IPS-15b (cell line): ENCODE measurements at regions not wholly inside any gene's neighbourhood (a gene's known extent, or its start where the extent isn't known, plus 50 kb on each side); places are given as distances from the start of the nearest gene placed in this dataset.

Experiments used
- H3K27me3 ChIP-seq: one replicate; pipeline ENCODE4 v1.6.1; 2013; ENCODE audit warnings: low read length; ENCODE audit not compliant: control insufficient read depth, insufficient read depth
- H3K36me3 ChIP-seq: one replicate; pipeline ENCODE4 v1.6.1; 2013; ENCODE audit warnings: low read length; ENCODE audit not compliant: control insufficient read depth, insufficient read depth
- H3K4me1 ChIP-seq: one replicate; pipeline ENCODE4 v1.6.1; 2013; ENCODE audit warnings: mild to moderate bottlenecking, low read length; ENCODE audit not compliant: control insufficient read depth, insufficient read depth
- H3K4me3 ChIP-seq: one replicate; pipeline ENCODE4 v1.5.1; 2013; ENCODE audit warnings: low read depth, low read length
- H3K9ac ChIP-seq: one replicate; pipeline ENCODE4 v1.6.1; 2013; ENCODE audit warnings: low read depth, mild to moderate bottlenecking, low read length
- H3K9me3 ChIP-seq: one replicate; pipeline ENCODE4 v1.6.1; 2013; ENCODE audit warnings: mild to moderate bottlenecking, low read length; ENCODE audit not compliant: control insufficient read depth, insufficient read depth

DNA sequence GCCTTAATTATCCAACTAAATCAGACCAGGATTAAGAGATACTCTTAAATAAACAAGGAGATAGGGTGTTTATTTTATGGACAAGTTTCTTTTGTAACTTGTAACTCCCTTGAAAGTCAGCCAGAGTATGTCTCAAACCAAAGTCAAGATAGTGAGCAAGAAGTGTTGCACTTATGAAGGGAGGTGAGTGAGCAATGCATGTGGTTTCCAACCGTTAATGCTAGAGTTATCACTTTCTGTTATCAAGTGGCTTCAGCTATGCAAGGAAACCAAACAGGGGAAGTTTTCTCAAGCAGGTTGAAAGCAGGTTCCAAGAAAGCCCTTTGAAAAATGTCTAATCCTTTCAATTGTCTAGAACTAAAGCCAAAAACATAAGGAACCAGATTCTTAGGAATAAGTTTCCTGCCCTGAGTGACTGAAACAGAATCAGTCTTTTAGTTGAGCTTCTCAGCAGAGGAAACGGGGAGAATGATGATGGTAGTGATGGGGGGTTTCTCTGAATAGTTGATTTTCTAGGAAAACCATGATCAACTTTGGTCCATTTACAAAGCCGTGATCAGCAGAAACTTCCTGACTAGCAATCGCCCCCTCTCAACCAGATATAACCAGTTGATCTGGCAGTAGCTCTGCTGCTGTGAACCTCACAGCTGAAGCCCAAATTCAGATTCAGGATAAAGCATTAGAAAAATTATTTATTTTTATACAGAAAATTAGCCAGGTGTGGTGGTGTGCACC, 128.4 kb downstream of the DAD1 start:
- Histone ChIP-seq H3K4me1 (no peaks in the 10 kb centered on the region), H3K27me3 (no peaks in the 10 kb centered on the region), H3K4me3 (no peak overlapping the region), H3K9ac (no peak overlapping the region), H3K36me3 (no peaks in the 10 kb centered on the region), H3K9me3 (no peaks in the 10 kb centered on the region)

DNA sequence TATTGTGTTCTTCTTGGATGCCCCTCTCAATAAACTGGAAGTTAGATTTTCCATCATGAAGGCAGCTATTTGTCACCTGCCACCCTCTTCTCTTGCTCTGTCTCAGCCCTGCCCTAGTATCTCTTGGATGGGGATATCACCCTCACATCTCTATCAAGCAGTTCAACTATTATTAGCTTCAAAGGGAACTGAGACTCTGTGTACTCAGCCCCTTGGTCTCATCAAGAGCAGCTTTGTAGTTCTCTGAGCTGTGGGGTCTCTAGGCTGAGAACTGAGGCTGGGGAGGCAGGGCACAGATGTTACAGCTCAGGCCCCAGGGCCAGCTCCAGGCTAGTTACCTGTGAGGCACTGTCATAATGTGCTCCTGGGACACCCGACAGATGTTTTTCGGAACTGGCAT, 130.3 kb downstream of the DAD1 start:
- Histone ChIP-seq H3K9me3 (no peaks in the 10 kb centered on the region), H3K4me3 (no peak overlapping the region), H3K9ac (no peak overlapping the region), H3K27me3 (no peaks in the 10 kb centered on the region), H3K4me1 (no peaks in the 10 kb centered on the region), H3K36me3 (no peaks in the 10 kb centered on the region)

DNA sequence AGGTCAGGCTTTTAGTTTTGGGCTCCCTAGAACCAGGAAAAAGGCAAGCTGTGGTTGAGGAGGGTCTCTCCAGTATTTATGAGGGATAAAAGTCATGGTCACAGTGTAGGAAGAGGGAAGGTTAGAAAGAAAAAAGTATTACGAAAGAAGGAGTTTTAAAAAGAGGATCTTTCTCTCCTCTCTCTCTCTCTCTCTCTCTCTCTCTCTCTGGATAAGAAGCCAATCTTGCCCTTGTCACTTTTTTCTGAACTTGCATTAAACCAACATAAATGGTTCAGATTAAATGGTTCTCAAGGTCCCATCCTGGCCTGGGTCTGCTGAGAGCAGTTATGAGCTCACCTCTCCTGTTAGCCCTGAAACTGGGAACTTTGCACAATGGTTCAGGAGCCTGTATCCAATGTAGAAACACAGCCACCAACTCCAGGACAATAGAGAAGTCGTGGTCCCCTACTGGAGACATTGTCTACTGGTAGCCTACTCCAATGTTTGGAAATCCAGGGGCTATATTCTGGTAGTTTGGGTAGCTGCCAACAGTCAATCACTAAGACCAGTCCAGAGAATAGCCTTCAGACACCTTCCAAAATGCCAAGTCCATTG, 131.9 kb downstream of the DAD1 start:
- Histone ChIP-seq H3K4me1 (no peaks in the 10 kb centered on the region), H3K9me3 (no peaks in the 10 kb centered on the region), H3K4me3 (no peak overlapping the region), H3K9ac (no peak overlapping the region), H3K27me3 (no peaks in the 10 kb centered on the region), H3K36me3 (no peaks in the 10 kb centered on the region)

DNA sequence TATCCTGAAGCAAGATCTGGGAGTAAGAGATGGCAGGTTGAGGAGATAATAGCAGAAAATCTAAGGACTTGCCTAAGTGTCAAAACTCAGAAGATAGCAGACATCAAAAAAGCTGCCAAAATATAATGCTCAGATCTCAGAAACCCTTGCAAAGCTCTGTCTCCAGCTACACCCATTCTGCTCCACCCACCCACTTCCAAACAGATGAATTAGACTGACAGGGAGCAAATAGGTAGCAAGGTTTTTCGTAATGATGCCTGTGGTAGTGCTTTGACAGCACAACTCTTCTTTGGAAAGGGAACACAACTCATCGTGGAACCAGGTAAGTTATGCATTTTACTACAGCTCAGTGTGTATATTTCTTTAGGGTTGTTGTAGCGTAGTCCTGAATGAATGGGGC, 132.6 kb downstream of the DAD1 start:
- Histone ChIP-seq H3K36me3 (no peaks in the 10 kb centered on the region), H3K27me3 (no peaks in the 10 kb centered on the region), H3K9ac (no peak overlapping the region), H3K9me3 (no peaks in the 10 kb centered on the region), H3K4me3 (no peak overlapping the region), H3K4me1 (no peaks in the 10 kb centered on the region)

DNA sequence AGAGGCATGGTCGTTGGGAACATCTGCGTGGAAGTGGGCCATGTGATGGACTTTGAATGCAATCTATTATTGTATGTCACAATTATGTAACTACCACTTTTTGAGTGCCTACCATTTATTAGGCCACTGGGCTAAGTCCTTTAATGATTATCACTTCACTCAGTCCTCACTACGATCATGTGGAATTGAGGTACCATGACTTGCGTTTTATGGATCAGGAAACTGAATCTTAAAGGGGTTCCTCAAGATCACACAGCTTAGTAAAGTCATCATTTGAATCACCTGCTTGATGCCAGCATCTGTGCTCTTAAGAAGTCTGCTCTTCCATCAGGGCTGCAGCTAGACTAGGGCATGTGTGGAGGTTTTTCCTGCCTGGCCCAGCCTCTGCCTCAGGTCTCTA, 136.7 kb downstream of the DAD1 start:
- Histone ChIP-seq H3K4me1 (no peaks in the 10 kb centered on the region), H3K9ac (no peak overlapping the region), H3K9me3 (no peaks in the 10 kb centered on the region), H3K27me3 (no peaks in the 10 kb centered on the region), H3K4me3 (no peak overlapping the region), H3K36me3 (no peaks in the 10 kb centered on the region)

DNA sequence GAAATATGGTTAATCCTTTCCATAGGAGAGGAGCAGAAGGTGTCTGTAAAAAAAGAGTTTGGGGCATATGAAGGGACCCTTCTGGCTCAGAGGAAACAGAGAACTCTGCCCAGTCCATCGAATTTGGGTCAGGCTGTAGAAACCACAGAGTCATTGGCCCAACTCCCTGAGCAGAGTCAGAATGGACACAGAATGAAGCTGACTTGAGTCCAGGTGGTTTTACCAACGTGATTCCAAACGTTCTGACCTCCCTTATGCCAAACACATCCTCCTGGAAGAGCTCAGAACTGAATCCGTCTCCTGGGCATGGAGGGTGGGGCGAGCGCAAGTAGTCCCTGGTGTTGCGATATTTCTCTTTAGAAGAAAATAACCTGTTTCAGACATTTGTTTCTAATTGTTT, 138.8 kb downstream of the DAD1 start:
- no peaks in the 10 kb centered on the region for H3K4me1 ChIP-seq
- no peaks in the 10 kb centered on the region for H3K27me3 ChIP-seq
- no peaks in the 10 kb centered on the region for H3K36me3 ChIP-seq
- H3K4me3 ChIP-seq, result no peak overlapping the region
- no peak overlapping the region for H3K9ac ChIP-seq
- H3K9me3 ChIP-seq, result no peaks in the 10 kb centered on the region

DNA sequence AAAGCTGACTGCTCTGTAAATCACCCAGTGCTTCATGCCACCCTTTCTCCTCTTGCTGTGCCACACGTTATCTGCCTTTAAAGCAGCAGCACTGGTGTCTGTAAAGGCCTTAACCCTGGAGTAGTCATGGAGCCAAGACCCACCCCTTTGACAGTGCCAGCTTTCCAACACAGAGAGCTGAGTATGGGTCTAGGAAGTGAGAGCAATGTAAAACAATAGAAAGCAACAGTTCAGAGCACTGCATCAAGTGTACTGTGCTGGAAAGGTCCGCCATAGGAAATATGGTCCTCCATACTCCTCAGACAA, 139.5 kb downstream of the DAD1 start:
- Histone ChIP-seq H3K4me1 (no peaks in the 10 kb centered on the region), H3K9ac (no peak overlapping the region), H3K27me3 (no peaks in the 10 kb centered on the region), H3K36me3 (no peaks in the 10 kb centered on the region), H3K4me3 (no peak overlapping the region), H3K9me3 (no peaks in the 10 kb centered on the region)

DNA sequence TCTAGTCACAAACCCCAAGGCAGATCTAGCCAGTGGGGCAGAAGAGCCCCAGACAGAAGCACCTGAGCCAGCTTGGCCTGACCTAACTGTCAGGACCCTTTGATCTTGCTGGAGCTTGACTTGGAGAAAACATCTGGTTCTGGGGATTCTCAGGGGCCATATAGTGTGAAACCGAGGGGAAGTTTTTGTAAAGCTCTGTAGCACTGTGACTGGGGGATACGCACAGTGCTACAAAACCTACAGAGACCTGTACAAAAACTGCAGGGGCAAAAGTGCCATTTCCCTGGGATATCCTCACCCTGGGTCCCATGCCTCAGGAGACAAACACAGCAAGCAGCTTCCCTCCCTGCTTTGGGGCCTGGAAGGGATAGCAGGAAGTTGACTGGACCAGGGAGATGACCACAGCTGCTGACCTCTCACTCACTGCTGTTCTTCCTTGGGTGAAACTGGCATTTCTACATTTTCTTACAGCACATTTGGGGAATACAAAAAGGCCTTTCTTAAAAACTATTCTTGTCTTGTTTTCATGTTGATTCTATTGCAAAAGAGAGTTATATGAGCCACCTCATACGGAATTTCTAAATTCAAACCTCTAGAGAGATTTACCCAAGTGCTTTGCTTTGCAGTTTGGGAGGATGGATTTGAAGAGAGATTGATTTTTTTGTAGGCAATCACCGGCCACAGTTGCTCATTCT, 140.0 kb downstream of the DAD1 start:
- H3K9me3 ChIP-seq, result no peaks in the 10 kb centered on the region
- no peak overlapping the region for H3K9ac ChIP-seq
- H3K4me3 ChIP-seq, result no peak overlapping the region
- no peaks in the 10 kb centered on the region for H3K4me1 ChIP-seq
- H3K27me3 ChIP-seq, result no peaks in the 10 kb centered on the region
- no peaks in the 10 kb centered on the region for H3K36me3 ChIP-seq

DNA sequence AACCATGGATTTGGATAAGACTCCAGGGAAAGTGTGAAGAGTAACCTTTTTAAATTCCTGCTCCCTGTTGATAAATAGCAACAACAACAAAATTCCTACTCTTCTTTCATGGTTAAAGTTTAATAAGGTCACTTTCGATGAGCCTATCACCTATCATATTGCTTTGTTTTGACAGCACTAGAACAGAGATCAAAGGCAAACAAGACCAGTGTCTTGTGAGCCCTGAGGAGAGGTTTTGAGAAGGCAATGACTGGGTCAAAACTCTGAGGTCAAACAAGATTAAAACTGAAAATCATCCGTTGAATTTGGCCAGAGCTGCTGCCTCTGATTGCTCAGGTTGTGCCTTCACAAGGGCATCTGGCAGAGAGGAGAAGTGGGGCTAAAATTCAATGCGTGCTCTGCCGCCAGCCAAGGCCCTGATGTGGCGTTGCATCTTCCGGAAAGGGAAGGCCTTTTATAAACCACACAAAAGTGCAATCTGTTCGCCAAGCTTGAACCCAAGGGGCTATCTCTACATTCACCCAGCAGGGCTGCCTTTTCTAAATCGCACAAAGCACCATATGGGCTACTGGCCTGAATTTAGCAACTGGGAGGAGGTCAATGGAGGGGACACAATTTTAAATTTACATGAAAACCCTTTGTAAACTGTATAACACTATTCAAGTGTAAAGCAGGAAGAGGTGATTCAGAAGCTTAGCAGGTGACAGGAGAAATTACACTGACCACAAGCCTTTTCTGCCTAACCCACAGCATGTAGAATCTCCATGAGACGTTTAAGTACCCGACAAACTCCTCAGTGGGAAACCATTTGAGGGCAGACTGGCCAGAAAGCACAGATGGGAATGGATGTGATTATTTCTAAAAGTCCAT, 140.8 kb downstream of the DAD1 start:
- no peaks in the 10 kb centered on the region for H3K36me3 ChIP-seq
- no peaks in the 10 kb centered on the region for H3K27me3 ChIP-seq
- no peaks in the 10 kb centered on the region for H3K4me1 ChIP-seq

DNA sequence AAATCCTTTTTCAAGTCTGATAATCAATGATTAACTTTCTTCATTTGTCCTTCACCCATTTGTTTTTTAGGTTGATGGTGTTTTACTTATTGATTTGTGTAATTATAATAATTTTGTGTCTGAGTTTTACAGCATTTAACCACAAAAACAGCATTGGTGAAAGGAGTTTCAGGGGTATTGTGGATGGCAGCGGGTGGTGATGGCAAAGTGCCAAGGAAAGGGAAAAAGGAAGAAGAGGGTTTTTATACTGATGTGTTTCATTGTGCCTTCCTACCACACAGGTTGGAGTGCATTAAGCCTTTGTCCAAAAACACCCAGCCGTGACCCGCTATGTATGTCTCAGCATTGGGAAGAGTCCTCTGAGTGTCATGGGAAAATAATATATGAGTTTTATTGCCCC, 150.3 kb downstream of the DAD1 start:
- no peak overlapping the region for H3K9ac ChIP-seq
- H3K36me3 ChIP-seq, result no peaks in the 10 kb centered on the region
- no peaks in the 10 kb centered on the region for H3K27me3 ChIP-seq
- H3K4me1 ChIP-seq, result no peaks in the 10 kb centered on the region
- no peak overlapping the region for H3K4me3 ChIP-seq
- no peaks in the 10 kb centered on the region for H3K9me3 ChIP-seq

More for the DNA sequence above, 140.8 kb downstream of the DAD1 start:
- Histone ChIP-seq H3K9me3 (no peaks in the 10 kb centered on the region), H3K9ac (no peak overlapping the region), H3K4me3 (no peak overlapping the region)

DNA sequence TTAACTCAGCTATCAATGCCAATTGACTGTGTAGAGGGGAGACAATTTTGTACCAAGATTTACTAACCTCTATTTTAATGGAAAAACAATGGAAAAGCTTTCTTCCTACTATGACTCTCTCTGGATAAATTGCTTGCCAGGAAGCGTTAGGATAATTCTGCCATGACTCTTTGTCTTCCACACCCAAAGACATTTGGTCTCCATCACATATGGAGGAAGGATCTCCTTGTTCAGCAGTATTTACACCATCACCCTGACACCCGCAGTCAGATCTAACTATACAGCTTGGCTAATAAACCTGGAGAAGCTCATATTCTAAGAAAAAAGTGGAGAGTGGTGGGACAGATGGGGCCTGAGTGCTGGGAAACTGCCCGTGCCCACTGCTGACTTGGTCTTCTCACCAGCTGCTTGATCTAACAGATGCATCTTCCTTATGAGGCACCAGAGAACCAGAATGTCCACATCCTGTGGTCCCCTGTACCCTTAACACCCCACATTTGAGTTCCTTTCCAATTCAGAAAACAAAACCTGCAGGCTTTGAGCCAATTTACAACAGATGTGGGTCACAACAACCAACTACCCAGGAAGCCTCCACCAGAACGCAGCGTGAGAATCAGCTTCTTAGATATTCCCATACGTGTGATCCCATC, 154.0 kb downstream of the DAD1 start:
- H3K36me3 ChIP-seq, result no peaks in the 10 kb centered on the region
- H3K27me3 ChIP-seq, result no peaks in the 10 kb centered on the region
- no peak overlapping the region for H3K4me3 ChIP-seq
- H3K4me1 ChIP-seq, result no peaks in the 10 kb centered on the region
- H3K9me3 ChIP-seq, result no peaks in the 10 kb centered on the region
- H3K9ac ChIP-seq, result no peak overlapping the region
